Suprapubic skin (tissue), 3 donors: ENCODE measurements at regions not wholly inside any gene's neighbourhood (a gene's known extent, or its start where the extent isn't known, plus 50 kb on each side); places are given as distances from the start of the nearest gene placed in this dataset.

Experiments used
- POLR2AphosphoS5 ChIP-seq, 3 donors: sonication (generic); formaldehyde crosslinking; IDR thresholded peaks; one replicate each; pipeline ENCODE4 v1.6.1; 2017; ENCODE audit warnings: antibody characterized with exemption in 3 of 3
- TF ChIP-seq, protein P1 (sequence below), 2 donors: fragments of 200-600 bp in 1 of 2; fragments of 450-650 bp in 1 of 2; sonication (generic) in 1 of 2; IDR thresholded peaks; one replicate each; pipeline ENCODE4 v1.5.1; 2016 to 2019; ENCODE audit warnings: antibody characterized with exemption in 2 of 2, mild to moderate bottlenecking in 1 of 2, moderate library complexity in 1 of 2

DNA sequence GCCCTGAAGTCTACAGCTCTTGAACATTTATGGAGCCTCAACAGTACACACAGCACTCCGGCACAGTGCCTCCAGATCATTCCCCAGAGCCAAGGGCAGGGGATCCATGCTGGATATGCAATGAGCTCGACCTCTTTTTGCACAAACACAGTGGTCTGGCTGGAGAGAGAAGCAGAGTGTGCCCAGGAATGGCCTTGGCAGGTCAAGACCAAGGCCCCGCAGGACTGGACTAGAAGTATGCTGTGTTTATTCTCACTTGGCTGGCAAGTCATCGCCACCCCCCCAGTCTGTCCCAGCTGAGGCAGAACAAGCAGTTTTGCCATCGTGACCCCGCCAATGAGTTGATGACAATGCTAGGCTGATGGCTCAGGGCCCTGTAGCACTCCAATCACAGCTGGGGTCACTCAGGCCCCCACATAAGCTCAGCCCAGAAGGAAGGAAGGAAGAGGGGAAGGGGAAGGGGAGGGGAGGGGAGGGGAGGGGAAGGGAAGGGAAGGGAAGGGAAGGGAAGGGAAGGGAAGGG, 212.1 kb downstream of the TTC32 start:
- TF ChIP-seq, protein P1, sequence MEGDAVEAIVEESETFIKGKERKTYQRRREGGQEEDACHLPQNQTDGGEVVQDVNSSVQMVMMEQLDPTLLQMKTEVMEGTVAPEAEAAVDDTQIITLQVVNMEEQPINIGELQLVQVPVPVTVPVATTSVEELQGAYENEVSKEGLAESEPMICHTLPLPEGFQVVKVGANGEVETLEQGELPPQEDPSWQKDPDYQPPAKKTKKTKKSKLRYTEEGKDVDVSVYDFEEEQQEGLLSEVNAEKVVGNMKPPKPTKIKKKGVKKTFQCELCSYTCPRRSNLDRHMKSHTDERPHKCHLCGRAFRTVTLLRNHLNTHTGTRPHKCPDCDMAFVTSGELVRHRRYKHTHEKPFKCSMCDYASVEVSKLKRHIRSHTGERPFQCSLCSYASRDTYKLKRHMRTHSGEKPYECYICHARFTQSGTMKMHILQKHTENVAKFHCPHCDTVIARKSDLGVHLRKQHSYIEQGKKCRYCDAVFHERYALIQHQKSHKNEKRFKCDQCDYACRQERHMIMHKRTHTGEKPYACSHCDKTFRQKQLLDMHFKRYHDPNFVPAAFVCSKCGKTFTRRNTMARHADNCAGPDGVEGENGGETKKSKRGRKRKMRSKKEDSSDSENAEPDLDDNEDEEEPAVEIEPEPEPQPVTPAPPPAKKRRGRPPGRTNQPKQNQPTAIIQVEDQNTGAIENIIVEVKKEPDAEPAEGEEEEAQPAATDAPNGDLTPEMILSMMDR (IDR thresholded peaks at IDR 0.05): no peak
- no peak for TF ChIP-seq POLR2AphosphoS5 (IDR thresholded peaks at IDR 0.05)
